ENCODE measurements at regions not wholly inside any gene's neighbourhood (a gene's known extent, or its start where the extent isn't known, plus 50 kb on each side); places are given as distances from the start of the nearest gene placed in this dataset.

DNA sequence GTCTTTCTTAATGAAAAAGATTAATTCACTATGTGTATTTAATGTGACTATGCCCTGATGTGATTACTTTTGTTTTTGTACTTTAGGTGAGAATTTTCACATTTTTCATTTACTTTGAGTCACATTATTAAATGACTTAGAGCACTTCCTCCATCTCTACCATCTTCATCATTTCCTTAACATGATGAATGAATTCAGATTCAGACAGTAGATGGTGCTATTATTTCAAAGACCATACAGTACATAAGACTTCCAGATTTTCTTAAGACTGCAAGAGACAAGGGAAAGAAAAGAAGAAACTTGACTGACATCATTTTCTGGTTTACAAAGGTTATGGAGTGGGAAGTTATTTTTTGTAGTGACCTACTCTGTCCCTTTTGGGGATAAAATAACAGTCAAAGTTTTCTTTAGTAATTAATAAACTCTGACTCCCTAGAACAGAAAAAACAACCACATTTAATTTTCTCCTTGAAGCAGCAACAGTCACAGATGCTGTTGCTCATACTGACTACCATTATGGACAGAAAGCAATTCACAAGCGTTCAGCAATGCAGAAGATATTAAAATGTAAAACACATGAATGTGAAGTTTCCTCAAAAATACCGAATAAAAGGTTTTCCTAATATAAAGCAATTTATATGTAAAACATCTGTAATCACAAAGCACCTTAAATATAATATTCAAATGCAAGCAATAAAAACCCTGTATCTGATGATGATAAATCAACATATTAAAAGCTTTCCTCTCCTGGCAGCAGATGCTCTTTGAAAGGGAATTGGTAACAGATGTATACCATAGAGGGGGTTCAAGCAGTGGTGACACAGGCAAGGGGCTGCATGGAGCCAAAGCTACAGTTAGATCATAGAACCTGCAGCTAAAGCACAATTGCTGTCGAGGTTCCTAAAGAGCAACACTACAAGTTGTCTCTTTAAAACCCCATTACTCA, 1010.9 kb upstream of the NXPH2 start:
- no peak overlapping the region for H3K4me3 ChIP-seq (ENCODE audit: low read depth, low read length)
- no peak overlapping the region for H3K27ac ChIP-seq (ENCODE audit: low read depth, low read length)
- DNase-seq (ENCODE audit: low read depth, low spot score), result no peak
- ChIA-PET POLR2A (no interaction called here), CTCF (no interaction called here)
- H3K27me3 ChIP-seq (ENCODE audit: control insufficient read depth, insufficient read depth, low read length), result no peaks in the 10 kb centered on the region
- H3K9me3 ChIP-seq (ENCODE audit: control insufficient read depth, insufficient read depth, low read length), result peaks cover 3% of the 10 kb centered on the region; the same call in 1 of the 2 replicates
- TF ChIP-seq, protein P1, sequence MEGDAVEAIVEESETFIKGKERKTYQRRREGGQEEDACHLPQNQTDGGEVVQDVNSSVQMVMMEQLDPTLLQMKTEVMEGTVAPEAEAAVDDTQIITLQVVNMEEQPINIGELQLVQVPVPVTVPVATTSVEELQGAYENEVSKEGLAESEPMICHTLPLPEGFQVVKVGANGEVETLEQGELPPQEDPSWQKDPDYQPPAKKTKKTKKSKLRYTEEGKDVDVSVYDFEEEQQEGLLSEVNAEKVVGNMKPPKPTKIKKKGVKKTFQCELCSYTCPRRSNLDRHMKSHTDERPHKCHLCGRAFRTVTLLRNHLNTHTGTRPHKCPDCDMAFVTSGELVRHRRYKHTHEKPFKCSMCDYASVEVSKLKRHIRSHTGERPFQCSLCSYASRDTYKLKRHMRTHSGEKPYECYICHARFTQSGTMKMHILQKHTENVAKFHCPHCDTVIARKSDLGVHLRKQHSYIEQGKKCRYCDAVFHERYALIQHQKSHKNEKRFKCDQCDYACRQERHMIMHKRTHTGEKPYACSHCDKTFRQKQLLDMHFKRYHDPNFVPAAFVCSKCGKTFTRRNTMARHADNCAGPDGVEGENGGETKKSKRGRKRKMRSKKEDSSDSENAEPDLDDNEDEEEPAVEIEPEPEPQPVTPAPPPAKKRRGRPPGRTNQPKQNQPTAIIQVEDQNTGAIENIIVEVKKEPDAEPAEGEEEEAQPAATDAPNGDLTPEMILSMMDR (IDR thresholded peaks at IDR 0.05; ENCODE audit: low read depth, low read length), result no peak

DNA sequence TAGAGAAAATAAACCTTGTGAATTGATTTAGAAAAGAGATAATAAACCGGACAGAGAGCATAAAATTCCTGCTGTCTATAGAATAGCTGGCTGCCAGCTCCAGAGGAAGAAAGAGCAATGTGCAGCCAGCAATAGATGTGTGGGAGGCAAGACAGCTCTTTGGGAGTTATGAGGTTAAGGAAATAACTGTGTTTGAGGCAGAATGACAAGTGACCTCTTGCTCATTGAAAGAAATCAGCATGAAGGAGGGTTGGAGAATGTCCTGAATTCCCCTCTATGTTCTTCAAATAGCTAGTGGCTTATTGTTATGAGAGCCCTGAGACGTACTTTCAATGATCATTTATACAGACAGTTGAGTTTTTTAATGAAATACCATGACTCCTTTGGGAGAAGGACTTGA, 1009.9 kb upstream of the NXPH2 start:
- CTCF ChIA-PET, result no interaction called here
- H3K9me3 ChIP-seq (ENCODE audit: control insufficient read depth, insufficient read depth, low read length), result peaks cover 3% of the 10 kb centered on the region; the same call in 1 of the 2 replicates
- H3K27me3 ChIP-seq (ENCODE audit: control insufficient read depth, insufficient read depth, low read length), result no peaks in the 10 kb centered on the region
- H3K27ac ChIP-seq (ENCODE audit: low read depth, low read length), result no peak overlapping the region
- TF ChIP-seq, protein P1 (IDR thresholded peaks at IDR 0.05; ENCODE audit: low read depth, low read length), result no peak
- H3K4me3 ChIP-seq (ENCODE audit: low read depth, low read length), result no peak overlapping the region
- POLR2A ChIA-PET, result no interaction called here
- no peak for DNase-seq (ENCODE audit: low read depth, low spot score)

DNA sequence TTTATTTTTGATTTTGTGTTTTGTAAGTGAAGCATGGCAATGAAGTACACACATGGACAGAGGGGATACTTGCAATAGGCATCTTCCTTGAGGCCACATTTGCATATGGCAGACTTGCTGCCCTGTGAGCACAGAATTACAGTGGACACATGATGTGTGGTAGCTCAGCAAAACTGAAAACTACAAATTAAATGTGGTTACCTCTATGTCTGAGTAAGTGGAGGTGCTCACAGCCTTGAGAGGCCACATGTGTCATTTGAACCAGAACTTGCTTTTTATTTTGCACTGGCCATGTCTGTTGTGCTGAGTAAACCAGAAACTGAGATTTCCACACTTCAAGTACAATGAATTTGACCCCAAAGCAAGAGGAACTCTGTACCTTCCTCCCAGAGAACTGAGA, 998.5 kb upstream of the NXPH2 start:
- DNase-seq (ENCODE audit: low read depth, low spot score), result no peak
- H3K4me3 ChIP-seq (ENCODE audit: low read depth, low read length), result no peak overlapping the region
- TF ChIP-seq, protein P1 (IDR thresholded peaks at IDR 0.05; ENCODE audit: low read depth, low read length), result no peak
- ChIA-PET POLR2A (no interaction called here), CTCF (no interaction called here)
- no peaks in the 10 kb centered on the region; the same call in 1 of the 2 replicates for H3K9me3 ChIP-seq (ENCODE audit: control insufficient read depth, insufficient read depth, low read length)
- H3K27me3 ChIP-seq (ENCODE audit: control insufficient read depth, insufficient read depth, low read length), result no peaks in the 10 kb centered on the region
- H3K27ac ChIP-seq (ENCODE audit: low read depth, low read length), result no peak overlapping the region

DNA sequence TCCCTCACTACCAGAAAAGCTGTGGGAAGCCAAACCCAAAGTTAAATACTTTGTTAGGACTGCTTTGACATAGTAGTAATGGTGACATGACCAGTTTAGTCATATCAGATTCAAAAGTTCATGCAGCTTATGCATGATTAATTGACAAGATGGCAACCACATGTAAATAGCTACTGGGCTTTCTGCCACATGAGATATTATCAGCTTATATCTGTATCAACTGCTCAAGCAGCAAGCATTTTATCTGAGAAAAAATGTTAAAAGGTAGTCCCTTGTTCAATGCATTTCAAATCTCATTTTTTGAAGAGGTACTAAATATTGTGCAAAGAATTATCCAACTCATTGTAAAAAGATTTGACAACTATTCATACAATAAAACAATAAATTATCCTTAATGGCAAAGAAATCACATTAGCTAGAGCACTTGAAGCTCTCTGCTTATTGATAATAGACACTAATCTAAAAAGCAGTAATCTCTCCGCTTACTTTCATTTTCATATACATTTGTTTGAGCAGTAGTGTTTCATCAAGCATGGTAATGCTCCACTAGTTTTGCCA, 993.6 kb upstream of the NXPH2 start:
- Histone ChIP-seq H3K4me3 (ENCODE audit: low read depth, low read length) (no peak overlapping the region), H3K27ac (ENCODE audit: low read depth, low read length) (no peak overlapping the region), H3K9me3 (ENCODE audit: control insufficient read depth, insufficient read depth, low read length) (peaks cover 5% of the 10 kb centered on the region; the same call in 1 of the 2 replicates), H3K27me3 (ENCODE audit: control insufficient read depth, insufficient read depth, low read length) (no peaks in the 10 kb centered on the region)
- POLR2A ChIA-PET, result no interaction called here
- CTCF ChIA-PET, result no interaction called here
- DNase-seq (ENCODE audit: low read depth, low spot score), result no peak
- TF ChIP-seq, protein P1 (IDR thresholded peaks at IDR 0.05; ENCODE audit: low read depth, low read length), result no peak

DNA sequence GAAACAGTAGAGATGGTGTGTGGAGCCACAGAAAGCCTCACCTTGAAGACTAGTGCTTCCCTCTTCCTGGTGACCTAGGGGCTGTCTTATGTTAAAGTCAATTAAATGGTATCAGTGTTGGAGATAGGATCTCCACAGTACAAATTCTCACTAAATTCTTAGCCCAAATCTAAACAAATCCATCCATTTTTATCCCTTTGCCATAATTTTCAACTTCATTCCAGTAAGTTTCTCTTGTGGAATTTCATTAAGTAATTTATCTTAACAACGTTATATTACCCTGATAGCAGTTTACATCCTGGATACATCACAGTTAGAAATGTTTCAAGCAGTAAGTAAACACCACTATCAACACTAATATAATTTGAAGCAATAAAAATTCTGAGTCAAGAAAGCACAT, 989.4 kb upstream of the NXPH2 start:
- CTCF ChIA-PET, result interaction anchor here (0.5 kb wide), 1 partner anchor 923 kb away, joined by 6 read pairs; no protein-coding TSS in a partner anchor
- no peak for DNase-seq (ENCODE audit: low read depth, low spot score)
- H3K27me3 ChIP-seq (ENCODE audit: control insufficient read depth, insufficient read depth, low read length), result no peaks in the 10 kb centered on the region
- POLR2A ChIA-PET, result no interaction called here
- H3K27ac ChIP-seq (ENCODE audit: low read depth, low read length), result no peak overlapping the region
- H3K4me3 ChIP-seq (ENCODE audit: low read depth, low read length), result no peak overlapping the region
- H3K9me3 ChIP-seq (ENCODE audit: control insufficient read depth, insufficient read depth, low read length), result peaks cover 12% of the 10 kb centered on the region; the same call in 1 of the 2 replicates
- TF ChIP-seq, protein P1 (IDR thresholded peaks at IDR 0.05; ENCODE audit: low read depth, low read length), result no peak
